Aorta (tissue), 5 donors: ENCODE measurements at regions not wholly inside any gene's neighbourhood (a gene's known extent, or its start where the extent isn't known, plus 50 kb on each side); places are given as distances from the start of the nearest gene placed in this dataset.
A peak's percentile ranks its signal among the peaks of the same experiment; 100 is the strongest.
"Not testable (repeated sequence)": the region's sequence is repeated elsewhere in the genome, so short reads cannot be mapped to it uniquely, and the experiment has no call there.

Source experiments
- ATAC-seq: fragments of 200-7000 bp; cut with Tn5 transposase; one replicate; pipeline ENCODE4 v1.9.1; 2022; ENCODE audit warnings: moderate library complexity; ENCODE audit not compliant: low FRiP score
- DNase-seq, 2 donors: peaks; one replicate each; pipeline ENCODE4 v3.0.0-alpha.2; 2020
- H3K27ac ChIP-seq, 2 donors: one replicate each; pipeline ENCODE4 v1.5.1; 2013; ENCODE audit warnings: low read length in 2 of 2, mild to moderate bottlenecking in 2 of 2, moderate library complexity in 2 of 2, control low read depth in 1 of 2, inconsistent platforms in 1 of 2, low read depth in 1 of 2
- H3K27me3 ChIP-seq, 2 donors: one replicate each; pipeline ENCODE4 v1.6.1; 2013; ENCODE audit warnings: control low read depth in 1 of 2, low read length in 1 of 2, mild to moderate bottlenecking in 1 of 2, moderate library complexity in 1 of 2; ENCODE audit not compliant: insufficient read depth in 2 of 2, control insufficient read depth in 1 of 2
- H3K36me3 ChIP-seq, 2 donors: one replicate each; pipeline ENCODE4 v1.6.1; 2013; ENCODE audit warnings: control low read depth in 1 of 2, low read length in 1 of 2, mild to moderate bottlenecking in 1 of 2; ENCODE audit not compliant: insufficient read depth in 2 of 2, control insufficient read depth in 1 of 2
- H3K4me1 ChIP-seq, 2 donors: one replicate each; pipeline ENCODE4 v1.6.1; 2013; ENCODE audit warnings: low read length in 2 of 2, control low read depth in 1 of 2, mild to moderate bottlenecking in 1 of 2, moderate library complexity in 1 of 2; ENCODE audit not compliant: insufficient read depth in 2 of 2, control insufficient read depth in 1 of 2
- H3K4me3 ChIP-seq, 2 donors: one replicate each; pipeline ENCODE4 v1.5.1; 2013; ENCODE audit warnings: low read length in 2 of 2, control low read depth in 1 of 2, mild to moderate bottlenecking in 1 of 2
- H3K9me3 ChIP-seq: one replicate; pipeline ENCODE4 v1.6.1; 2013; ENCODE audit warnings: mild to moderate bottlenecking, low read length; ENCODE audit not compliant: control insufficient read depth
- WGBS, 2 donors: extraction: QIAGEN DNeasy Blood & Tissue Kit; methylation state at CpG; one replicate each; pipeline ENCODE4 v1.1.7; 2013; 5-methylcytosine and 5-hydroxymethylcytosine counted together
- intact Hi-C, 2 donors: fragments of 100-400 bp; cut with DNase I; formaldehyde crosslinking; loops; one replicate each; pipeline versions ENCODE4 v1.14.2 to v1.15.0; 2022
- donor health status: healthy with polysubstance abuse.
- donor health status: Bipolar disorder and iron deficiency.
- donor health status: DM: no; HTN: no; CAD: no.
- donor health status: DM: no; HTN: no; CAD: no.
- donor health status: DM: yes; HTN: yes; CAD: no.

GRCh38 chr9:42470577-42470976 lies 287.1 kb downstream of the SPATA31A6 start:
- DNase-seq, H3K27me3 ChIP-seq, H3K4me3 ChIP-seq, H3K27ac ChIP-seq, H3K4me1 ChIP-seq, ATAC-seq, H3K9me3 ChIP-seq, intact Hi-C loops, H3K36me3 ChIP-seq: not testable (repeated sequence)
- WGBS, 2 donors = 58 to 79% methylated on average over 3 of the region's 3 CpGs

- H3K27me3 ChIP-seq = not testable (repeated sequence)
- peak; percentile 15 for ATAC-seq
These were observed 307.5 kb downstream of the SPATA31A6 start for GRCh38 chr9:42490989-42491388.

GRCh38 chr9:42502620-42503264 lies 319.3 kb downstream of the SPATA31A6 start:
- ATAC-seq, H3K27me3 ChIP-seq, H3K4me3 ChIP-seq, intact Hi-C loops, H3K4me1 ChIP-seq, H3K36me3 ChIP-seq, H3K9me3 ChIP-seq, DNase-seq, H3K27ac ChIP-seq: not testable (repeated sequence)
- 88 to 93% methylated on average over 10 to 12 of the region's 12 CpGs for WGBS, 2 donors

More at GRCh38 chr9:42490989-42491388, 307.5 kb downstream of the SPATA31A6 start:
- H3K4me3 ChIP-seq, intact Hi-C loops, H3K9me3 ChIP-seq, H3K4me1 ChIP-seq, H3K27ac ChIP-seq, DNase-seq, H3K36me3 ChIP-seq: not testable (repeated sequence)
- WGBS, 2 donors = 52 to 78% methylated on average over 1 of the region's 2 CpGs

- H3K27me3 ChIP-seq, intact Hi-C loops, DNase-seq, H3K4me3 ChIP-seq, ATAC-seq, H3K27ac ChIP-seq, H3K36me3 ChIP-seq, H3K9me3 ChIP-seq, H3K4me1 ChIP-seq: not testable (repeated sequence)
- 43 to 45% methylated on average over 2 of the region's 2 CpGs for WGBS, 2 donors
These were observed 324.7 kb downstream of the SPATA31A6 start for GRCh38 chr9:42508111-42508510.

GRCh38 chr9:42513535-42513934 lies 330.1 kb downstream of the SPATA31A6 start:
- H3K9me3 ChIP-seq, intact Hi-C loops, H3K4me1 ChIP-seq, H3K27ac ChIP-seq, DNase-seq, H3K36me3 ChIP-seq, H3K4me3 ChIP-seq, H3K27me3 ChIP-seq, ATAC-seq: not testable (repeated sequence)
- no CpG with 5 or more reads among the region's 2 CpGs for WGBS, 2 donors

GRCh38 chr9:42534325-42534983 lies 351.0 kb downstream of the SPATA31A6 start:
- ATAC-seq, H3K4me3 ChIP-seq, H3K9me3 ChIP-seq, H3K36me3 ChIP-seq, H3K27ac ChIP-seq, intact Hi-C loops, H3K4me1 ChIP-seq, H3K27me3 ChIP-seq: not testable (repeated sequence)
- peak in 1 of 2 donors; percentile 27 for DNase-seq
- 47 to 68% methylated on average over 9 to 13 of the region's 13 CpGs for WGBS, 2 donors

GRCh38 chr9:42534984-42535325 lies 351.5 kb downstream of the SPATA31A6 start:
- H3K36me3 ChIP-seq, intact Hi-C loops: not testable (repeated sequence)
- WGBS, 2 donors = 32 to 33% methylated on average over 6 of the region's 6 CpGs

GRCh38 chr9:42550789-42551357 lies 367.4 kb downstream of the SPATA31A6 start:
- WGBS, 2 donors = 5 to 12% methylated on average over 11 to 23 of the region's 36 CpGs
- H3K9me3 ChIP-seq, H3K27me3 ChIP-seq, H3K27ac ChIP-seq, H3K36me3 ChIP-seq, H3K4me3 ChIP-seq, intact Hi-C loops, ATAC-seq, H3K4me1 ChIP-seq: not testable (repeated sequence)
- DNase-seq = peak in 1 of 2 donors; percentile 20

More at GRCh38 chr9:42534984-42535325, 351.5 kb downstream of the SPATA31A6 start:
- H3K4me1 ChIP-seq, ATAC-seq, H3K4me3 ChIP-seq, H3K27ac ChIP-seq, H3K27me3 ChIP-seq, H3K9me3 ChIP-seq: not testable (repeated sequence)
- DNase-seq = peak in 1 of 2 donors; percentile 50

- 6% methylated on average over 9 of the region's 15 CpGs; no CpG with 5 or more reads in 1 of the 2 donors for WGBS, 2 donors
- intact Hi-C loops, H3K4me1 ChIP-seq, H3K4me3 ChIP-seq, H3K27ac ChIP-seq, H3K27me3 ChIP-seq, ATAC-seq, H3K9me3 ChIP-seq, H3K36me3 ChIP-seq: not testable (repeated sequence)
- peak in 1 of 2 donors; percentile 86 for DNase-seq
These were observed 385.1 kb downstream of the SPATA31A6 start for GRCh38 chr9:42568530-42568929.
